HUES48 (cell line): ENCODE measurements at regions not wholly inside any gene's neighbourhood (a gene's known extent, or its start where the extent isn't known, plus 50 kb on each side); places are given as distances from the start of the nearest gene placed in this dataset.

ENCODE experiments used
- H3K27ac ChIP-seq: one replicate; pipeline ENCODE4 v1.7.0; 2013; ENCODE audit warnings: low read depth, low read length, inconsistent platforms
- H3K27me3 ChIP-seq: 2 replicates; pipeline ENCODE4 v1.6.1; 2013; ENCODE audit warnings: mild to moderate bottlenecking, low read length; ENCODE audit not compliant: control insufficient read depth, insufficient read depth
- H3K36me3 ChIP-seq: 2 replicates; pipeline ENCODE4 v1.6.1; 2013; ENCODE audit warnings: low read length; ENCODE audit not compliant: control insufficient read depth, insufficient read depth
- H3K4me1 ChIP-seq: 2 replicates; pipeline ENCODE4 v1.6.1; 2013; ENCODE audit warnings: mild to moderate bottlenecking, low read length; ENCODE audit not compliant: control insufficient read depth, insufficient read depth
- H3K4me3 ChIP-seq: 2 replicates; pipeline ENCODE4 v1.5.1; 2013; ENCODE audit warnings: mild to moderate bottlenecking, low read depth, low read length
- H3K9ac ChIP-seq: 2 replicates; pipeline ENCODE4 v1.6.1; 2013; ENCODE audit warnings: mild to moderate bottlenecking, low read depth, low read length, moderate library complexity
- H3K9me3 ChIP-seq: 2 replicates; pipeline ENCODE4 v1.6.1; 2013; ENCODE audit warnings: low read length; ENCODE audit not compliant: control insufficient read depth, insufficient read depth

- no peaks in the 10 kb centered on the region for H3K27me3 ChIP-seq
- no peak overlapping the region for H3K9ac ChIP-seq
- H3K27ac ChIP-seq, result no peak overlapping the region
- no peaks in the 10 kb centered on the region for H3K36me3 ChIP-seq
- no peaks in the 10 kb centered on the region for H3K9me3 ChIP-seq
- no peaks in the 10 kb centered on the region for H3K4me1 ChIP-seq
- no peak overlapping the region for H3K4me3 ChIP-seq
Observed at GRCh38 chr12:127060310-127060847, 1206.6 kb upstream of the TMEM132C start.

- no peaks in the 10 kb centered on the region for H3K27me3 ChIP-seq
- H3K9me3 ChIP-seq, result no peaks in the 10 kb centered on the region
- H3K4me1 ChIP-seq, result no peaks in the 10 kb centered on the region
- H3K4me3 ChIP-seq, result no peak overlapping the region
- no peak overlapping the region for H3K27ac ChIP-seq
- H3K9ac ChIP-seq, result no peak overlapping the region
- H3K36me3 ChIP-seq, result no peaks in the 10 kb centered on the region
Observed at GRCh38 chr12:127060933-127061332, 1206.0 kb upstream of the TMEM132C start.

GRCh38 chr12:127063339-127064072, 1203.5 kb upstream of the TMEM132C start:
- H3K9me3 ChIP-seq, result no peaks in the 10 kb centered on the region
- H3K27me3 ChIP-seq, result no peaks in the 10 kb centered on the region
- H3K36me3 ChIP-seq, result no peaks in the 10 kb centered on the region
- no peak overlapping the region for H3K4me3 ChIP-seq
- H3K9ac ChIP-seq, result no peak overlapping the region
- no peaks in the 10 kb centered on the region for H3K4me1 ChIP-seq
- H3K27ac ChIP-seq, result no peak overlapping the region

- Histone ChIP-seq H3K9me3 (no peaks in the 10 kb centered on the region), H3K36me3 (no peaks in the 10 kb centered on the region), H3K4me1 (no peaks in the 10 kb centered on the region), H3K4me3 (no peak overlapping the region), H3K9ac (no peak overlapping the region), H3K27ac (no peak overlapping the region), H3K27me3 (no peaks in the 10 kb centered on the region)
Observed at GRCh38 chr12:127064207-127064606, 1202.8 kb upstream of the TMEM132C start.

- no peaks in the 10 kb centered on the region for H3K36me3 ChIP-seq
- H3K9me3 ChIP-seq, result no peaks in the 10 kb centered on the region
- H3K4me1 ChIP-seq, result no peaks in the 10 kb centered on the region
- no peak overlapping the region for H3K4me3 ChIP-seq
- H3K27me3 ChIP-seq, result no peaks in the 10 kb centered on the region
- H3K27ac ChIP-seq, result no peak overlapping the region
- H3K9ac ChIP-seq, result no peak overlapping the region
Observed at GRCh38 chr12:127065595-127065994, 1201.4 kb upstream of the TMEM132C start.

GRCh38 chr12:127070515-127071157, 1196.3 kb upstream of the TMEM132C start:
- Histone ChIP-seq H3K9me3 (no peaks in the 10 kb centered on the region), H3K9ac (no peak overlapping the region), H3K4me1 (no peaks in the 10 kb centered on the region), H3K27ac (no peak overlapping the region), H3K36me3 (no peaks in the 10 kb centered on the region), H3K27me3 (no peaks in the 10 kb centered on the region), H3K4me3 (no peak overlapping the region)

GRCh38 chr12:127074161-127074560, 1192.8 kb upstream of the TMEM132C start:
- Histone ChIP-seq H3K4me1 (no peaks in the 10 kb centered on the region), H3K9me3 (no peaks in the 10 kb centered on the region), H3K27ac (no peak overlapping the region)

GRCh38 chr12:127075981-127076380, 1191.0 kb upstream of the TMEM132C start:
- no peaks in the 10 kb centered on the region for H3K36me3 ChIP-seq
- H3K27ac ChIP-seq, result no peak overlapping the region
- H3K9ac ChIP-seq, result no peak overlapping the region
- no peaks in the 10 kb centered on the region for H3K4me1 ChIP-seq
- H3K9me3 ChIP-seq, result no peaks in the 10 kb centered on the region
- no peaks in the 10 kb centered on the region for H3K27me3 ChIP-seq
- no peak overlapping the region for H3K4me3 ChIP-seq

More at GRCh38 chr12:127074161-127074560, 1192.8 kb upstream of the TMEM132C start:
- H3K27me3 ChIP-seq, result no peaks in the 10 kb centered on the region
- no peaks in the 10 kb centered on the region for H3K36me3 ChIP-seq
- no peak overlapping the region for H3K9ac ChIP-seq
- H3K4me3 ChIP-seq, result no peak overlapping the region

GRCh38 chr12:127077262-127078045, 1189.5 kb upstream of the TMEM132C start:
- Histone ChIP-seq H3K27ac (no peak overlapping the region), H3K4me1 (no peaks in the 10 kb centered on the region), H3K9ac (no peak overlapping the region), H3K9me3 (no peaks in the 10 kb centered on the region), H3K4me3 (no peak overlapping the region), H3K27me3 (no peaks in the 10 kb centered on the region), H3K36me3 (no peaks in the 10 kb centered on the region)

GRCh38 chr12:127078577-127079350, 1188.2 kb upstream of the TMEM132C start:
- Histone ChIP-seq H3K27me3 (no peaks in the 10 kb centered on the region), H3K9ac (no peak overlapping the region), H3K4me3 (no peak overlapping the region), H3K27ac (no peak overlapping the region), H3K9me3 (no peaks in the 10 kb centered on the region), H3K4me1 (peaks cover 10% of the 10 kb centered on the region), H3K36me3 (no peaks in the 10 kb centered on the region)
